NOMO-1 (cell line): ENCODE measurements at regions not wholly inside any gene's neighbourhood (a gene's known extent, or its start where the extent isn't known, plus 50 kb on each side); places are given as distances from the start of the nearest gene placed in this dataset.
A peak's percentile ranks its signal among the peaks of the same experiment; 100 is the strongest.
"Not testable (repeated sequence)": the region's sequence is repeated elsewhere in the genome, so short reads cannot be mapped to it uniquely, and the experiment has no call there.

Experiments
- DNase-seq, 2 experiments: peaks; one replicate each; lab custom pipeline; 2025; ENCODE audit not compliant: unreplicated experiment in 2 of 2; lab: John Stamatoyannopoulos, UW

- no peak for DNase-seq
Measured at GRCh38 chr6:100103194-100103593, 109.2 kb upstream of the MCHR2 start.

DNA sequence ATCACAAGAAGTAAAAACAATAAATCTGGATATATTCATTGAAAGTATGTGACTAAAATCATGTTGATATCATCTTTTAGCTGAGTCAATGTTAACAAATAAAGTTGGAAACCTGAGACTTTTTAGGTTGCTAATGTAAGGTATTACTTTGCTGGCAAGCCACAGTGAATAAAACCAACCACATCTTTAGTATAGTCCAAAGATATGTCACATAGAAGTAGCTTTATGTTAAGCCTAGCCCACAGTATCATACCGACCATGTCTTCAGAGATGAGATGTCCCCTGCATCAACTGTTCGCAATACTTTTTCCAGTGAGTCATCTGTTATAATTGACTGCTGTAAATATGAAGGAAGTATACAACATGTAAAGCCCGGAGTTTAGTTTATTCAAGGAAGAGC lies 107.6 kb upstream of the MCHR2 start:
- no peak for DNase-seq

DNA sequence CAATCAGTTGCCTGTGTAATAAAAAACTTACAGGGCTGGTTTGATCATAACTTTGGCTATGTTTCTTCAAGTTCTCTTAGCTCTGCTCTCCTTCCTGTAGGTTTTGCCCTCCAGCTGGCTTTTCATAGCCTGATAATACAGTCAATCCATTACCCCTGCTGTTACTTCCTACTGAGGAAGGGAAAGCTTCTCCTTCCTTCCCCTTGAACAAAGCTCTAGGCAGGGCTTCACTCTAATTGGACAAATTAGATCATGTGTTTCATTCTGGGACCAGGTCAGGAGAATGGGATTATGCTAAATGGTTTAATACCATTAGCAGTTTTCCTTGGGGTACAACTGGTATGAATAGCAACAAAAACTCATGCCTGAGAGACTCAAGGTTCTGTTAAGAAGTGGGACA lies 106.8 kb upstream of the MCHR2 start:
- DNase-seq: no peak

- DNase-seq: peak in 1 of 2 experiments; percentile 34
Measured at GRCh38 chr6:100099189-100100074, 105.4 kb upstream of the MCHR2 start.

- DNase-seq: no peak
Measured at GRCh38 chr6:100096936-100097335, 102.9 kb upstream of the MCHR2 start.

DNA sequence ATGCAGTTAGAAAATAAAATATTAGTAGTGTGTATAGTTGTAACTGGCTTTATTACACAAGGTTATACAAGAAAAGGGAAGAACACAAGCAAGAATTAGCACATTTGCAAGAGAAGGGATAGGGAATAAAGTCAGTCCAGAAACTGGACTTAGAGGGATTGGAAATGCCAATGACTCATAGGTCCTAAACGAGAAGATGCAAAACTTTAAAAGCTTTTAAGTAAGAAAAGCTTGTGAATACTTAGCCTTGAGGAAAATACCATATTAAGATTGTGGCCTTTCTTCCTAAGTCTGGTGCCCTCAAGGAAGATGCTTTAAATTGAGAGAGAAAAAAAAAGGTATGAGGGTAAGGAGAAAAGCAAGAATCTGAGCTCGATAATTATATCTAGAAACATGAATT lies 102.3 kb upstream of the MCHR2 start:
- DNase-seq: no peak

DNA sequence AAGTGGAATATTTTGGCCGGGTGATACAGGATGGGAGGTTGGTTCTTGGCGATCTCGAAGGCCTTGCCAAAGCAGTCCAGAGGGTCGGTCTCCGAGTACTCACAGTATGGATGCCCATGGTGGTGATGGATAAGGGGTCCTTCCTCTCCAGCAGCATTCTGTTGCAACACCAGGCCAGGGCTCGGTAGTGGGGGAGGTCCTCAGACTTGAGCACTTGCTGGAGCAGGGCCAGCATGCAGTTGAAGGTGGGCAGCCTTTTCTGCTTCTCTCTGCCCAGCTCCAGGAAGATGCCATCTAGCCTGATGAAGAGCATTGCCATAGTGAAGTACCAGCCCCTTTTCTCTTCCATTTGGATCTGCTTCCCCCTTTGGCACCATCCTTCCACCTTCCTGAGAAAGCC lies 99.4 kb upstream of the MCHR2 start:
- DNase-seq: no peak

GRCh38 chr6:100088009-100088408 lies 94.0 kb upstream of the MCHR2 start:
- no peak for DNase-seq

DNA sequence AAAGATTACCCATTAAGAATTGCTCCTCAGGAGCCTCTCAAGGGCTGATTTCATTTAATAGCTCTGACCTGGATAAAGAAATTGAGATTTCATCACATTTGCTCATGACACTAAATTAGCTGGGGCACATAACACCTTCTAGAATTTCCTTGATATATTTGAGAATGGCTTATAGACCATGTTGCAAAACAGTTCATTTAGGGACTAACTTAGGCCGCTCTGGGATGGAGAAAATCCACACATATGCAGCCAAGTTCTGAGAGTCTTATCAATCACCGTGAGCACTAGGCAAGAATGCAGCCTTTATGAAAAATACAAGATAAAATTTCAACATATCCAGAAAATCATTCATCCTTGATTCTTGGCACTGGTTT lies 91.0 kb upstream of the MCHR2 start:
- no peak for DNase-seq

DNA sequence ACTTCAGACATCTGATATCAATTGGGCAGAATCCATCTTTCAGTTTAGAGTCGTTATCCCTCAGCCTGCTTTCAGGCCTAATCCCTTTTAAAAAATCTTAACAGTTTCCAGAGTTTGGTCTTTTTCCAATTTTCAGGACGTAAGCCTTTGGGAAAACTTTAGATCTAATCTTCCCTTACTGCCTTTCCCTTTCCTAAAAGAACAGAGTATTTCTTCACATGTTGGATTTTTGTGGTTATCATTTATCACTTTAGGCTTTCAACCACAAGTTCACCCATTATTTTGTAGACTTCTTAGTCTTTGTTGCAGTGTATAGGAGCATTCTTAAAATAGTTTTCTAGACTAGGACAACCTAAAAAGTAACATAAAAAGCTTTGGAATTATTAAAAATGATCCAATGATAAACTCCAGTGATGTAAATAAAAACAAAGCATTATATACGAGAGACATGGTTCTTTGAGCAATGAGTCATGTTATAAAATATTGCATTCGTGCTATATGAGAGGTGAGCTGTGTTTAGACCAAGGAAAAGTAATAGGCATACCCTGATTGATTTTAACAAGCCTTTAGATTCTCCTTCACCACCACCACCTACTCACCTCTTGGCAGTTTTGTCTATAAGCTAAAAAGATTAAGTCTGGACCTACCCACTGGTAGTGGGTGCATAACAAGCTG lies 90.4 kb upstream of the MCHR2 start:
- DNase-seq: no peak

DNA sequence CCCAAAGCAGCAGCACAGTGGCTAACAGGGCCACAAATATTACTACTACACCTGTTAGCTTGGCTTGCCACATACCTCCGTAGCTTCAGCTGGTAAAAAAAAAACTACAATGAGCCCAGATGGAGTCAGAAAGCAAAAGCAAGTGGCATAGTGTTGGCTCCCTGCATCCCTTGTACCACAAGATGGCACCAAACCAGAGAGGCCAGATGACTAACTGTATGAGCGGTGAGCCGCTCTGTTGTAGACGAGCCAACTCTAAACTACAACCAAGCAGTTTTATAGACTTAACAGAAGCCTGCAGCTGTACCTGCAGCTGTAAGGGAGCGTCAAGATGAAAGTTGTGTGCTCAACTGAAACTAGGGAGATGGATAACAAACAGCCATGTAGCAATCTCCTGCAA lies 84.5 kb upstream of the MCHR2 start:
- no peak for DNase-seq

DNA sequence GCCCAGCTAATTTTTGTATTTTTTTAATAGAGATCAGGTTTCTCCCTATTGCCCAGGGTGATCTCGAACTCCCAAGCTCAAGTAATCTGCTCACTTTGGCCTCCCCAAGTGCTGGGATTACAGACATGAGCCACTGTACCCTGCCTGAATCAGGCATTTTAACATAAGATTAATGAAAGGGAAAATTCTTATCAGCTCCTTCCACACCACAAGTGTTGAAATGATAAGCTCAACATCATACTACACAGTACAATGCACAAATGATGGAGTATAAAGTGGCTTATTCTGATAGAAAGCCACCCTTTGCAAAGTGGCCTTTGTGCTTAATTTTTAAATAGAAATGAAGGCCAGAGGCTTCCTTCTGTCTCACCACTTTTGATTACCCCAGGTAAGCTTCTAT lies 71.3 kb upstream of the MCHR2 start:
- no peak for DNase-seq

DNA sequence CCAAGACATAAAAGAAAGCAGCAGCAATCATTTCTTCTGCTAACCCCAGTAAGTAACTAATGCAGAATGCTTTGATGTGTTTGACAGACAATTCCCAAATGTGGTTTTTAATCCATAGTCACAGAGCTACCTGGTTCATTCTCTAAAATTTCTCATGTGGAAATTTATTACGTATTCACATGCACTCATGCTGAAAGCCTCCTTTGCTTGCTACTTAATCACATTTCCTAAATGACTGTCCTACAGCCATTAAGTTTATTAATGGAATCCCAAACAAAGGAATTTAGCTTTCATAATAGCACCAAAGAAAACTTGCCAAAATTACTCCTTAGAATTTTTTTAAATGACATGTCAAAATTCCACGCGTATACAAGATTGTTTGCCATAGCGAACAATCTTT lies 68.6 kb upstream of the MCHR2 start:
- DNase-seq: no peak

- DNase-seq: no peak
Measured at GRCh38 chr6:100057941-100058340, 63.9 kb upstream of the MCHR2 start.

DNA sequence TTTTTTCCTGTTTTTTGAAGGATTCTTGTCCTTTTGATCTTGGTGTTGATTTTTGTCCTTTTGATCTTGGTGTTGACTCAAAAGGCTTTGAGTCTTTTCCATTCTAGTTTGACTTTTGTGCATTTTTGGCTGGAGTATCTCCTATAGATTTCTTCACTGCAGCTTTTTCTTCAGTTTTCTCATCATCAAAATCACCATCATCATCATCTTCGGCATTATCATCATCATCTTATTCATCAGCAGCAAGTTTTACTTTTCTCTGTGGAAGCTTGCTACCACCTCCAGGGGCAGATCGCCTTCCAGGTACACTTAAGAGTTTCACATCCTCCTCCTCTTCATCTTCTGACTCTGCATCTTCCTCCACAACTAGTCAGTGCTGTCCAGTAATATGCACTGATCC lies 56.5 kb upstream of the MCHR2 start:
- DNase-seq: no peak

DNA sequence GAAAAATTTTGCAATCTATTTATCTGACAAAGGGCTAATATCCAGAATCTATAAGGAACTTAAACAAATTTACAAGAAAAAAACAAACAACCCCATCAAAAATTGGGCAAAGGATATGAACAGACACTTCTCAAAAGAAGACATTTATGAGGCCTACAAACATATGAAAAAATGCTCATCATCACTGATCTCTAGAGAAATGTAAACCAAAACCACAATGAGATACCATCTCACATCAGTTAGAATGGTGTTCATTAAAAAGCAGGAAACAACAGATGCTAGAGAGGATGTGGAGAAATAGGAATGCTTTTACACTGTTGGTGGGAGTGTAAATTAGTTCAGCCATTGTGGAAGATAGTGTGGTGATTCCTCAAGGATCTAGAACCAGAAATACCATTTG lies 49.9 kb upstream of the MCHR2 start:
- DNase-seq: not testable (repeated sequence)
